HK-2 (cell line): ENCODE measurements at regions not wholly inside any gene's neighbourhood (a gene's known extent, or its start where the extent isn't known, plus 50 kb on each side); places are given as distances from the start of the nearest gene placed in this dataset.

Experiments
- DNase-seq: peaks from one replicate; pipeline ENCODE4 v3.0.0-alpha.2; 2018; ENCODE audit not compliant: unreplicated experiment

GRCh38 chr4:167652267-167652666, 418.0 kb upstream of the SPOCK3 start:
- no peak for DNase-seq

- DNase-seq: no peak
Observed at GRCh38 chr4:167688660-167689142, 403.6 kb upstream of the ANXA10 start.

- DNase-seq: no peak
Observed at GRCh38 chr4:167702391-167702790, 389.9 kb upstream of the ANXA10 start.

GRCh38 chr4:167711517-167711916, 380.8 kb upstream of the ANXA10 start:
- DNase-seq: no peak

GRCh38 chr4:167713756-167714155, 378.6 kb upstream of the ANXA10 start:
- no peak for DNase-seq

- DNase-seq: no peak
Observed at GRCh38 chr4:167715176-167715575, 377.2 kb upstream of the ANXA10 start.

GRCh38 chr4:167717495-167717894, 374.8 kb upstream of the ANXA10 start:
- no peak for DNase-seq

- DNase-seq: no peak
Observed at GRCh38 chr4:167721617-167722486, 370.5 kb upstream of the ANXA10 start.

- DNase-seq: no peak
Observed at GRCh38 chr4:167722487-167722808, 369.9 kb upstream of the ANXA10 start.

- no peak for DNase-seq
Observed at GRCh38 chr4:167724941-167725340, 367.4 kb upstream of the ANXA10 start.

GRCh38 chr4:167730769-167731168, 361.6 kb upstream of the ANXA10 start:
- DNase-seq: no peak

- no peak for DNase-seq
Observed at GRCh38 chr4:167745024-167745687, 347.2 kb upstream of the ANXA10 start.

GRCh38 chr4:167767281-167767680, 325.1 kb upstream of the ANXA10 start:
- no peak for DNase-seq

- no peak for DNase-seq
Observed at GRCh38 chr4:167774646-167775045, 317.7 kb upstream of the ANXA10 start.

GRCh38 chr4:167775375-167775774, 317.0 kb upstream of the ANXA10 start:
- DNase-seq: no peak

- no peak for DNase-seq
Observed at GRCh38 chr4:167779280-167779679, 313.1 kb upstream of the ANXA10 start.

GRCh38 chr4:167779864-167780263, 312.5 kb upstream of the ANXA10 start:
- no peak for DNase-seq

GRCh38 chr4:167784826-167785225, 307.5 kb upstream of the ANXA10 start:
- no peak for DNase-seq

- no peak for DNase-seq
Observed at GRCh38 chr4:167785523-167785922, 306.8 kb upstream of the ANXA10 start.

GRCh38 chr4:167786504-167786903, 305.8 kb upstream of the ANXA10 start:
- no peak for DNase-seq

GRCh38 chr4:167787231-167787630, 305.1 kb upstream of the ANXA10 start:
- DNase-seq: no peak

GRCh38 chr4:167802463-167803212, 289.7 kb upstream of the ANXA10 start:
- DNase-seq: no peak

- DNase-seq: no peak
Observed at GRCh38 chr4:167811958-167812357, 280.4 kb upstream of the ANXA10 start.
